Fibroblast of skin of scalp (primary cell): ENCODE measurements at regions not wholly inside any gene's neighbourhood (a gene's known extent, or its start where the extent isn't known, plus 50 kb on each side); places are given as distances from the start of the nearest gene placed in this dataset.
A peak's percentile ranks its signal among the peaks of the same experiment; 100 is the strongest.

ENCODE experiments used
- DNase-seq: peaks from one replicate; pipeline ENCODE4 v3.0.0-alpha.2; 2013

DNA sequence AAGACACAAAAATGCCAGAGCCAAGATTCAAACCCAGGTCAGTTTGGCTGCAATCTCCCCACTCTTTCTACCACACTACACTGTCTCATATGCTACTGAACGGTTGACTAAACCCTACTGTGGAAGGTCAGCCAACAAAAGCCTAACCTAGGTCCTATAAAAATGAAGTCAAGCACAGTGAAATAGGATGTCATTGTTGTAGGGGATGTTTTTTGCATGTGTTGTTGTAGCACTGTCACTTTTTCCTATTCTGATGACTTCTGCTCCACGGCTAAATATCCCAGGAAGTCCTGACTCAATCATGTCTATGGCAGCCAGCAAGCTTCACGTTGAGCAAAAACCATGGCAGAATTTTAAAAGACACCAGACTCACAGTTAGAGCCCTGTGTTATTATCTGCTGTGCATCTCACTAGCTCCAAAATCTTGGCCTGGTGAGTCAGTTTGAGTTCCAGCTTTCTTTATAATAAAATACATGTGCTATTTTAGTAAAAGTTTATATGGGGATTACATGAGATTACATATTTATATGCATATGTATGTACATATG is 322.1 kb upstream of the NT5E start:
- DNase-seq = peak; percentile 53

DNA sequence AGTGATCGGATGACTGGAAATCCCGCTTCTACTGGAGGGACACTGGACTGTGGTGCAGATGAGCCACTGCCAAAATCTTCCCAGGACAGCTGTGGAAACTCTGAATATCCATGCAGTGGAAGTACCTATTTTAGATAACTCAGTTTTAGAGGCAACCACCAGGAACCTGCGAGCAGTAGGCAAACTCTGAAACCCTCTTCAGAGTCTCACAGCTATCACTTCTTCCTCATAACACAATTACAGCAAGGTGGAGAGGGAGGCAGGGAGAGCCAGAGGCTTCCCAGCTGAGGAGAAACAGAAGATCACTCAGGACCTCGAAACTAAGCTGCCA is 322.8 kb upstream of the NT5E start:
- DNase-seq = no peak

DNA sequence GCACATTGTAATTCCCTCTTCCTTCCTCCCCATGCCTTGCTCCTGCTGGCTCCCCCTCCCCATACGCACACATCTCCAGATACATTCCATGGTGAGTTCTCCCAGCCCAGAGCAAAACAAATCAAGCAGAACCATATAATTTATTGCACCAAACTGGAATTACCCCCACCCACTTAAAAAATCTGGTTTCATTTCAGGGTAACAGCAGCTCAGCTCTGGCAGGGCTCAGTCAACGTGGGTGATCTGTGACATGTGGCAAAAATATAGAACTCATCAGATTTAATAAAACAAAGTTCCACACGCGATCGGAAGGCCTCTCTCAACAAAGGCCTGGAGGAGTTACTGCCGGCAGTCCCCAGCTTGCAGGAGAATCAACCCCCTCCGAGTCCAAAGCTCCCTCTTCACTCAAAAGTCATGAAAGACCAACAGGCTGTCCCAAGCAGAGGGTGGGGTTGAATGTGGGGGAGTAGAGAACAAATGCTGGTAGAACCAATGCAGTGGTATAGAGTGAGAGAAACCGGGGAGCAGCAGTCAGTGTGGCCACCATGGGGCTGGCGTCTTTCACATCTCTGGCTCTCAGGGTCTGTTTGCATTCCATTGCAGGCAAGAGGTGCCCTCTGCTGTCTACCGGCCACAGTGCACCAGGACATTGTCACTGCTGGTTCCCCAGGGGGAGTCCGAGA is 323.3 kb upstream of the NT5E start:
- DNase-seq = peak; percentile 98

DNA sequence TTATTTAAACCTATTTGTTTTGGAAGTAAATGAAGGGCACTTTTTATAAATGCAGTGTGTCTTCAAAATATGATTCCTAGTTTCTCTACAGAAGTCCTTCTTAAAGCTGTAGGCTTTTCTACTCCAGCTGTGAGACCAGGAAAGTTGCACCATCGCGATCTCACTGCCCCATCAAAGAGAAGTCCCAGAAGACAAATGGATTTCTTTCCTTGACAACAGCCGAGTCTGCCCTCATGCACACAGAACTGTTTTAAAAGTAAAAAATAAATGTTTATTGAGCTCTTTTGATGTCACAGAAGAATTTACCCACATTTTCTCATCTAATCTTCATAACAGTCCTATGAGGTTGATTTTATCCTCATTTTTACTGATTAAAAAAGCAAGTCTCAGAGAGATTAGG is 324.4 kb upstream of the NT5E start:
- peak; percentile 74 for DNase-seq

DNA sequence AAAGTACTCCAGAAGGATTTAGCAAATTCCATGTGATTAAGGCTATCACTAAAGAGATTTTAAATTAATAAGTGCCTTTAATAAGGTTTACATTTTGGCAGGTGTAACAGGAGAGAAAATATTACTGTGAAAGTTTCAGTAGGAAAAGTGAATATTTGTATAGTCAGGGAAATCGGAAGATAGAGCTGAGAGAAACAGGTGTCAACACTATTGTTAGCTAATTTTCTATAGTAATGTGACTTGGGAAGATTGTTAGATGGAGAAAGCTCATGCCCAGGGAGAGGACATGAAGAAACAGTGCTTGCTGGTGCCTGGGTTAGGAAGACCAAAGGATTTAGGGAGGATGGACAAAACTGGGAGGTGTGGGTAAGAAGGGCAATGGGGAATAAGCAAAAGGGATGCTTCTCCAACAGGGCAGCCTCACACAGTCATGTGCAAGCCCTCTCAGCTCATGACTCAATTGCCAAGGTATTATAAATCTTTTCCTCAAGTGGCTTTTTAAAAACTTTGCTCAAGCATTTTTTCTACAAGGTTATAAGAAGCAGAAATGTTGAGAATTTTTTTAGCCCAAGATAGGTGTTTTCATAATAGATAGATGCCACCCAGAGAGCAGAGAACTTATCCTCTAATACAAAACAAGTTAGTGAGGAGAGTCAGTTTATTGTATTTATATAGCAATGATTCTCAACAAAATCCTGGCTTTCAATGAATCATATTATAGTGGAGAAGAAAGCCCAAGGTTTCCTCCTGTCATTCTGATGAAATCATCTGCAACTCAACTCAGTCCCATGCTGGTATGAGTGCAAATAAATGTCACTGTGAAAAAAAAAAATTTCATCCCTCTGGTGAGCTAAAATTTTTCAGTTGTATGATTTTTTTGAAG is 325.2 kb upstream of the NT5E start:
- peak; percentile 96 for DNase-seq

DNA sequence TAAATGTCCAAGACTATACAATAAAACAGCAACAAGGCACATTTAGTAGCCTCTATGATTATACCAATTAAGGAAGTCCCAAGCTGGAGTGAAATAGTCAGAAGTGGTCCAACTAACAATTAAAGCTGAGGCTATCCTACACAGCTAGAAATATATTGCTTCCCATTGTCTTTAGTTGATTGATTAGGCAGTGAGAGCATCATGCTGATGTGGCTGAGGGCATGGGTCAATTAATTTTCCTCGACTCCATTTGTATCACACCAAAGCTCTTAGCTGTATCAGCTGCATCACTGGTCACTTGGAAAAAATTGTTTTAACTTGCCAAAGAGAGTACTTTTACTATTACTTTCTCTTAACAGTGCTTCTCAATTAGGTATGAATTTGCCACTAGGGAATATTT is 328.7 kb upstream of the NT5E start:
- no peak for DNase-seq

DNA sequence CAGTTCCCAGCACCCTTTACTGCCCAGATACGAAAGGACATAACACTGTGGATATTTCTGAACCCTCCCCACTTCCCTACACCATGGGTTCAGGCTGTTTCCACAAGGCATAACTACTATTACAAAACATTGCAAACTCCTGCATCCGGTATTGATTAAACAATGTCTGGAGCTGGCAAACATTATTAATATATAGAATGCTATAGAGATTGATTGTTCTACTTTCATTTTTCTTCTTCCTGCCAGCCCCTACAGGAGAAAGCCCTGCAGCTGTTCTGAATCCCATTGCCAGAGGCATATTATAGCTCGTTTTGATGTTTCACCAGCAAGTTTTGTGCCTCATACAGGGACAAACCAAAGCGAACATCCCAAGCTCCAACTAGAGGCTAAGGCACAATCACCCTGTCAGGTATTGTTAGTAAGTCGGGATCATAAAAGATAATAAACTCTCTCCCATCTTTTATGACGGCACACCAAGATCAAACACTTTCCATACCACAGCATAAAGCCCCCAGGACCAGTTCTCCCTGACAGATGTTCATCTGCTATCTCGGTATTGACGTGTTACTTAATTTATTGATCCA is 331.1 kb upstream of the NT5E start:
- DNase-seq = no peak

DNA sequence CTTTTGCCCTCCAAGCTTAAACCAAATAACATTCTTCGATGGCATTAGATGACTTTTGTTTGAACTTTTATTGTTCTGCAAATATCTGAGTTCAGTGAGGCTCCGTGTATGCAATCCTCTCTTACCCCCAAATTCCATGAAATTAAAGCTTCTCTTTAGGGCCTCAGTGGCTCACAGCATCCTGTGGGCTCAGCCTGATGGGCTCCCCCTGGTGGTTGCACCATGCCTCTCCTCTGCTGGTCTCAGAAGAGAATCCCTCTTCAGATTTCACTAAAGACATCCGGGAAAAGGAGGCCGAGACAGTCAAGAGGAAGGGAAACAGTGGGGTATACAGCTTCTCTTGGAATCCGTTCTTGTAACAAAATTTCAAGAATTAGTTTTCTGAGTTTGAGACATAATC is 331.6 kb upstream of the NT5E start:
- no peak for DNase-seq

DNA sequence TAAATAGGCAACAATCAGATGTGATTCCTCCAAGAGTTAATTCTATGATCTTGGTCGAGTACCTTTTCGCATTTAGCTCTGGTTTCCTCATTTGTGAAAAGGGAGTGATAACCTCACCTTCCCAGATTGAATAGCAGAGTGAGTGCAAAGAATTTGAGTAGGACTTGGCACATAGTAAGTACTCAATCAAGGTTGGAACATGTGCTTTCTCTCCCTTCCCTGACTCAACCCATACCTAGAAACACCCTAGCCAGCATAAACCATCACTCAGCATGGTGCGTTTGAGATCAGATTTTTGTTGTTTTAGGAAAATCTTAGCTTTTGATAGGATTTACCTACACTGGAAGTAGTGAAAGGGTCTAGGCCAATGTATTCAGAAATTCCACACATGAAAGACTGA is 333.4 kb upstream of the NT5E start:
- DNase-seq = no peak

DNA sequence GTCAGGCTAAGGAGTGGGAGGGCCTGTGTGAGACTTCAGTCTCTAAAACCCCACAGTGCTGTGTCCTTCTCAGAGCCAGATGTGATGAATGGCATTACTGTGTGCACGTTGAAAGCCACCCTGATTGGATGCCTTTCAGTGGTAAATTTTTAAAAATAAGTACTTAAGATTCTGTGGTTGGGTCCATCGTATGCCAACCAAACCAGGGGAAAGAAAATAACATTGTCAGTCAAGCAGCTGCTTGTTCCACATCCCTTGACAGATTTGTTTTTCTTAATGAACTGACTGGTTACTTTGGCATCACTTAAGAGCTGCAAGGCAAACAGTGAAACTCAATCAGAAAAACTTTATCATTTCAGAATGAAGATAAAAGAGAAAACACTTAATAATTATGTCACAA is 334.0 kb upstream of the NT5E start:
- DNase-seq = no peak

DNA sequence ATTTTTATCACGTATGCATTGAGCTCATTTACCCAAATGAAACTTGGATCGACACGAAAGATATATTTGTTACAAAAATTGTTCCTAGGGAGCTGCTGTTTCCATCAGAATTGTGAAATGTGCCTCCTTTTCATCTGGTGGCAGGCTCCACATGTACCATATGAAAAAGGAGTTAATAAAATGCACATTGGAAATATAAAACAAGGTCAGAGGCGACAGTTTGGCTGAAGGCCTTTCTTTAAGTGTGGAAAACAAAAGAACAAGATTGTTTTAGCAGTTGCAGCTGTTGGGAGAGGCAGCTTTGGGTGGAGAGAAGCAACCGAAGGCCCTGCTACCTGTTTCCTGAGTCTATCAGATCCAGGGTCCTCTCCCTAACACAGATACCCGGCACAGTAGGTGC is 334.5 kb upstream of the NT5E start:
- DNase-seq = no peak

DNA sequence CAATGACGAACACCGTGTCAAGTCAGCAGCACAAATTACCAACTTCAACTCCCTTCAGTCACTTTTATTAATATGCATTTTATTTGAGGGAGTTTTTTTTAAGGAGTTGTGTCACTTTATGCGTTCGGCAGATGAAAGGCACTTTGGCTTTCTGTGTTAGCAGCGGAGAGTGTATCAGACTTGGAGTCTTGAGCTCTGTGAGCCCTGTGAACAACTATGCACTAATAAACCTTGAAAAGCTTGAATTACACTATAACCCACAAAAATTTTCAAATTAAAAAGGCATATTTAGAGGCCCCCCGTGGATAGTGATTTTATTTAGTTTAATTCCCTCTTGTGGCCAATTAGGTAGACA is 335.3 kb upstream of the NT5E start:
- peak; percentile 45 for DNase-seq

DNA sequence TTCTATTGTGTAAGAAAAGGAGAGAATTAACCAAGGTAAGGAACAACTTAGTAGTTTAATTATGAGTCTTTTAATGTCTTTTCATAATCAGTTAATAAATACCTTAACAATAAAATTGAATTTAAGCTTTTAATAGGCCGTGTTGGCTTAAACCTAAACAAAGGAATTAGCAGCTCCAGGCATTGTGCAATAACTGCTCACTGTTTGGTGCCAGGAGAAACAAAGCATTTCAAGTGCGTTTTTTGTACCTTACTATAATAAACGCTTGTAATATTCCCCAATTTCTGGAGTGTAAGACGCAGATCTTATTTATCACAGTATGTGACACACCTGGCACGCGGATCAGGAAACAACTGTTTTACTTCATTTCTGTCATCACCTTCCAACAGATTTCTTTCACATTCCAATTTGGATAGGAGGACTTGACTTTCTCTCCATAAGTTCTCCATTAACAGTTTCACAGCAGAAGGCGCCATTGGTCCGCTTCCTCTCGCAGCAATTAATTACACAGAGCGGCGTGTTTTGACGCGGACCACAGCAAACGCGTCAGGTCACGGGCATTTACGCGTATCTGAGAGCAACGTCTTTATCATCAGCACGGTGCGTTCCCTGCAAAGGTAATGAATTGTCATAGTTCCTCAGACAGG is 335.8 kb upstream of the NT5E start:
- DNase-seq = no peak

DNA sequence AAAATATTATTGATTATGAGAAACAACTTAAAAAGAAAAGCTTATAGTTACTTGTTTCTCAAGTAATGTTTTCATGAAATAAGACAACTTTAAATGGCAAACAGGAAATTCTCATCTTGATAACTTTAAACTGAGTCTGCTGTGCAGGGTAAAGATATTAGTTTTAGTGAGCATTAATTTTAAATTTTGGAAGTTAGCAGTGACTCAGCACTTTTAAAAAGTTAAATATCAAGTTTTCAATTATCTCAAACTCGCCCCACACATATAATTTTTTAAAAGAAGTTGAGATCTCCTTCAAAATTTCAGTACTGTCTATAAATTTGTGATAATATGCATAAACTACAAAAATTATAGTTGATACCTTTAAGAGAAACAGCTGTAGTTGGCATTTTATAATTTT is 337.3 kb upstream of the NT5E start:
- no peak for DNase-seq

DNA sequence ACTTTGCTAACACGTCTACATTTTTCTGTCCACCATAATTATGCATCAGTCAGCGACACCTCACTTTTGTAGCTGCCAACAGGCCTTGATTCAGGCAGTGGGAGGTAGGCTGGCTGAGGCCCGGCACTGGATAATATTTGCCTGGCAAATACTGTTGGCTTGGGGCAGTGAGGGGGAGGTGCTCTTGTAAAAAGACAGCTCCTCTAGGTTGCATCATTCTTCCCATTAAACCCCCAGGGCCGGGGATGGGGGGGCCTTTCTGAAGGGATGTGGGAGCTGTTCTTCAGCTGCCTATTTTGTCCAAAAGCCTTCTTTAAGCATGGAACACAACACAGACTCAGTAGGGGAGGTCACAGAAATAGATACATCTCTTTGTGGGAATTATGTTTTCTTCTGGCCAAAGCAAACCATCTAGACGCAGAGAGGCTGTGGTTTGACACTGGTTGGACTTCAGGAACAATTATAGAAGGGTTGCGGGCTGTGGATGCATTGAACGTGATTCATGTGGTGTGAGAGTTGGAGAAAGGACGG is 338.3 kb upstream of the NT5E start:
- peak; percentile 91 for DNase-seq

DNA sequence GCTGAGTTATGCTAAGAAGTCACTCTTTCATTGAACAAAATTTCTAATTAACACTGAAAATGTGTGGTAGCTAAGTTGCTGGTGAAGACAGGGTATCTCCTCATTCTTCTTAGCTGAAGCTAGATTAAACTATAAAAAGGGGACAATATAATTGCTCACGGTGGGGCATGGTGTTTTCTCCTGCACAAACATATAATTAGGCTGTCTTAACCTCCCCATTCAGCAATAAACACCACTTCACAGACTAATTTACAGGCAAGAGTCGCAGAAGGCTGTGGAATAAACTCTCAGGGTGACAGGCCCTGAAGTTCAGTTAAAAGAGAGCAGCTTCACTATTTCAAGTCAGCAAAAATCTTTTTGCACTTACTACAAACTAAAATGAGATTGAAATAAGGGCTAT is 338.9 kb upstream of the NT5E start:
- no peak for DNase-seq

DNA sequence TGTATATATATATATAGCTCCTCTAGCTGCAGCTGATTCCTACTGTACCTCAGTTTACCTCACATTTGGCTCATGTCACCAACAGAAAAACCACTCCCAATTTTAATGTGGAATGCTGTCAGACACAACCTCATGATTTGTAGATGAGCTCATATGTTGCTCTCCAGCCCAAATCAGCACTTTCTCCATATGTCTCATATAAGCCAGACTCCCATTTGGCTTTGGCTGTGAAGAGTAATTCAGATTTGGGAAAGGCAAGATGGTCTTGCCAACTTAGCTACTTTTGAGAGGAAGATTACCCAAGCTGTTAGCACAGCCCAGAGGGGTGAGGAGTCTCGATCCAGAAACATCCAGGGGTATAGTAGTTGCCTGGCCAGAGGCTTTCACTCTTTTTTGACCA is 342.2 kb upstream of the NT5E start:
- DNase-seq = no peak

DNA sequence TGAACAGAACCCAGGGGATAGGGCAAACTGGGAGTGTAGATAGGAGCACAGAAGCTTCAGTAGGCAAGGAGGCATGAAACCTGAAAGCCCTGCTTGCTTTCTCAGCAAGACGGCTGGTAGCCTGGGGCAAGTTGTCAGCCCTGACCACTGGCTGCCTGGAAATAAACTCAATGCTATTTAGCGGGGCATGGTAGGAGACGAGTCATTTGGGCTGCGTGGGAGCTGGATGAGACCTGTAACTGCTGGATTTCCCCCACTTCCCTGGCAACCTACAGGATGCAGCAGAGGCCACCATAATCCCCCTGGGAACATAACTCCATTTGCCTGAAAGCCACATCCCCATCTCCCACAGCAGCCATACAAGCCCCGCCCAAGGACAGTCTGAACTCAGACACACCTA is 332.6 kb upstream of the TBX18 start:
- DNase-seq = peak; percentile 36

DNA sequence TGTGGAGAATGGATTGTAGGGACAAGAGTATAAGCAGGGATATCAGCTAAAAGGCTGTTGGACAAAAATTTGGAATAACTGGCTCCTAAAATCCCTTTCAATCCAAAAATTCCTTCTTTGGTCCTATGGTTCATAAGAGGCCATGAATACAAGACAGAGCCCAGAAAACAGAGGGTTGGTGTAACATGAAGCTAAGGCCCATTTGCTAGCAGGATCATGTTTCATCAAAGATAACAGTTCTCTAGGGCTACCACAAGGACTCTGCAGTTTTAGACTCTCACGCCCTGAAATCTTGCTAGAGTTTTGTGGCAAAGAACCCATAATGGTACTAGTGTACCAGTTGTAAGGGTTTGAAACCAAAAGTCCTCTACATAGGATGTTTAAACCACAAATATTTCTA is 327.8 kb upstream of the TBX18 start:
- no peak for DNase-seq

DNA sequence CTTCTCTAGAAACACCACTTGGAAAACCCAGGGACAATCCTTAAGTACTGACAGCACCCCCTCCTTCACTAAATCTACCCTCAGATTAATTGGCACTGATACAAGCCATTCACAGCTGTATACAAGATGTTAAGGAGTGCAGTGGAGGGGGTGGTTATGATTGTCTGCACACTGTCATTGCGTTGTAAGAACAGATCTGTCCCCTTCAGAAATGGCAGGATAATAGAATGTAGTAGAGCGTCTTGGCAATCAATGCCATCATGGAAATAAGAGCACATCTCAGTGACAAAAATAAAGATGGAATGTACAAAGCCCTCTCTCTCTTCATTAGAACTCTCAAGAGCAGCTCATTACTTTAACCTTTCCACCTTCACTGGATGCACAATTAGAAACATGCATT is 324.9 kb upstream of the TBX18 start:
- no peak for DNase-seq

DNA sequence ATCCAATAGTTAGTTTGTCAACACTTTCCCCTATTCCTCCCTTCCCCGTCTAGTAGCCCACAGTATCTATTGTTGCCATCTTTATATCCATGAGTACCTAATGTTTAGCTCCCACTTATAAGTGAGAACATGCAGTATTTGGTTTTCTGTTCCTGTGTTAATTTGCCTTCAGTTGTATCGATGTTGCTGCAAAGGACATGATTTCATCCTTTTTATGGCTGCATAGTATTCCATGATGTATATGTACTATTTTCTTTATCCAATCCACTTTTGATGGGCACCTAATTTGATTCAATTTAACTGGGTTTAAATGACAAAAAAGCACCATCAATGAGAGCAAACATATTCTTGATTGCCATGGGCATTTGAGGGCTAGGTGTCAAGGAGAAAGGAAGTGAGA is 321.5 kb upstream of the TBX18 start:
- DNase-seq = no peak

DNA sequence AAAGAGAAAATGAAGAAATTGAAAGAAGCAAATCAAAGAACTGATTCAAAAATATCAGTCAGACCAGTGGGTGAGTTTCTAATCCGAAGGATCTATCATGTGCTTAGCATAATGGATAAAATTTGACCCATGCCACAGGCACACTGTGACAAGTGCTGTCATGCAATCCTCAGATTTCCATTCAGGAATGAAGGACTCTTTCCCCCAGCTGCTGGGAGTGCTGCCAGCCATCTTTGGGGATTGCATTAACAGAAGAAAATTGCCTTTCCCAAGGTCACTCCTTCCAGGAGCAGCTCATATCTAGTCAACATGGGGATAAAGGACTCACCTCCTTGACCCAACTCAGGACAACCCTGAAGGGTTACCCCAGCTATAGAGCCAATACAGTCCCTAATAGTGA is 316.7 kb upstream of the TBX18 start:
- DNase-seq = peak; percentile 35

DNA sequence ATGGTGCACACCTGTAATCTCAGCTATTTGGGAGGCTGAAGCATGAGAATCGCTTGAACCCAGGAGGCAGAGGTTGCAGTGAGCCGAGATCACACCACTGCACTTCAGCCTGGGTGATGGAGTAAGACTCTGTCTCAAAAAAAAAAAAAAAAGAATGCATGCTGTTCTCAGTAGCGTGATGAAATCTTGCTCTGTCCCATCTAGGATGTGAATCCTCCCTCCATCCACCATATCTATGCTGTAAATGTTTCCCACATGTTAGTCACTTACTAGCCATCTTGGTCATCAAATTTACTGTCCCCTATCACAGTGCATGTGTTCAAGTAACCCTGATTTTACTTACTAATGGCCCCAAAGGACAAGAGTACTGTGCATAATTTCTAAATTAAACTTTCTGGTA is 315.4 kb upstream of the TBX18 start:
- DNase-seq = no peak
